Right atrium auricular region (tissue), 2 donors: ENCODE measurements at regions not wholly inside any gene's neighbourhood (a gene's known extent, or its start where the extent isn't known, plus 50 kb on each side); places are given as distances from the start of the nearest gene placed in this dataset.

Source experiments
- DNase-seq: peaks from one replicate; pipeline ENCODE4 v3.0.0-alpha.2; 2019; ENCODE audit warnings: low spot score
- H3K27ac ChIP-seq, 2 donors: fragments of 200-600 bp; sonication (generic); 1 replicate in 1 of 2; 2 replicates in 1 of 2; pipeline ENCODE4 v1.5.1; 2016 to 2019
- H3K27me3 ChIP-seq, 2 donors: fragments of 200-600 bp; sonication (generic); one replicate each; pipeline versions ENCODE4 v1.5.1 to v1.6.0; 2017 to 2019
- H3K36me3 ChIP-seq: fragments of 200-600 bp; sonication (generic); one replicate; pipeline ENCODE4 v1.5.1; 2016
- H3K4me1 ChIP-seq, 2 donors: fragments of 200-600 bp; sonication (generic); one replicate each; pipeline versions ENCODE4 v1.5.1 to v1.6.0; 2017 to 2019
- H3K4me3 ChIP-seq, 2 donors: fragments of 200-600 bp; sonication (generic); 1 replicate in 1 of 2; 2 replicates in 1 of 2; pipeline ENCODE4 v1.5.1; 2017 to 2019; ENCODE audit warnings: mild to moderate bottlenecking in 1 of 2, moderate library complexity in 1 of 2
- H3K9me3 ChIP-seq, 2 donors: fragments of 200-600 bp; sonication (generic); one replicate each; pipeline ENCODE4 v1.5.1; 2019
- CTCF ChIP-seq, 2 donors: fragments of 200-600 bp; sonication (generic); IDR thresholded peaks; one replicate each; pipeline ENCODE4 v1.5.1; 2019; ENCODE audit warnings: antibody characterized with exemption in 2 of 2

- no peak for TF ChIP-seq CTCF (IDR thresholded peaks at IDR 0.05)
- no peak for DNase-seq
- Histone ChIP-seq H3K27me3 (no peaks in the 10 kb centered on the region), H3K36me3 (no peaks in the 10 kb centered on the region), H3K27ac (no peak overlapping the region), H3K4me3 (no peak overlapping the region), H3K4me1 (no peaks in the 10 kb centered on the region), H3K9me3 (no peaks in the 10 kb centered on the region)
Observed at GRCh38 chr6:91443405-91443804, 856.5 kb upstream of the MAP3K7 start.

GRCh38 chr6:91442342-91442741 lies 855.5 kb upstream of the MAP3K7 start:
- no peak overlapping the region for H3K27ac ChIP-seq
- H3K4me1 ChIP-seq = no peaks in the 10 kb centered on the region
- DNase-seq = no peak
- H3K27me3 ChIP-seq = no peaks in the 10 kb centered on the region
- TF ChIP-seq CTCF (IDR thresholded peaks at IDR 0.05) = no peak
- no peaks in the 10 kb centered on the region for H3K9me3 ChIP-seq
- H3K4me3 ChIP-seq = no peak overlapping the region
- H3K36me3 ChIP-seq = no peaks in the 10 kb centered on the region

GRCh38 chr6:91438570-91438969 lies 851.7 kb upstream of the MAP3K7 start:
- Histone ChIP-seq H3K9me3 (no peaks in the 10 kb centered on the region), H3K27ac (no peak overlapping the region), H3K4me1 (no peaks in the 10 kb centered on the region), H3K36me3 (no peaks in the 10 kb centered on the region), H3K4me3 (no peak overlapping the region), H3K27me3 (no peaks in the 10 kb centered on the region)
- no peak for DNase-seq
- TF ChIP-seq CTCF (IDR thresholded peaks at IDR 0.05) = no peak

- Histone ChIP-seq H3K4me3 (no peak overlapping the region), H3K27me3 (no peaks in the 10 kb centered on the region), H3K36me3 (no peaks in the 10 kb centered on the region), H3K4me1 (no peaks in the 10 kb centered on the region), H3K27ac (no peak overlapping the region), H3K9me3 (no peaks in the 10 kb centered on the region)
- TF ChIP-seq CTCF (IDR thresholded peaks at IDR 0.05) = no peak
- DNase-seq = no peak
Observed at GRCh38 chr6:91437315-91437729, 850.5 kb upstream of the MAP3K7 start.

GRCh38 chr6:91436448-91436847 lies 849.6 kb upstream of the MAP3K7 start:
- Histone ChIP-seq H3K27ac (no peak overlapping the region), H3K4me1 (no peaks in the 10 kb centered on the region), H3K4me3 (no peak overlapping the region), H3K36me3 (no peaks in the 10 kb centered on the region), H3K9me3 (no peaks in the 10 kb centered on the region), H3K27me3 (no peaks in the 10 kb centered on the region)
- no peak for TF ChIP-seq CTCF (IDR thresholded peaks at IDR 0.05)
- no peak for DNase-seq

GRCh38 chr6:91435630-91436029 lies 848.8 kb upstream of the MAP3K7 start:
- TF ChIP-seq CTCF (IDR thresholded peaks at IDR 0.05) = no peak
- no peak for DNase-seq
- H3K4me3 ChIP-seq = no peak overlapping the region
- H3K27me3 ChIP-seq = no peaks in the 10 kb centered on the region
- H3K9me3 ChIP-seq = no peaks in the 10 kb centered on the region
- H3K27ac ChIP-seq = no peak overlapping the region
- no peaks in the 10 kb centered on the region for H3K4me1 ChIP-seq
- no peaks in the 10 kb centered on the region for H3K36me3 ChIP-seq
